Stimulated activated CD8-positive, alpha-beta memory T cell treated with anti-CD3 and anti-CD28 coated beads, Interleukin-2, amount 100 ng/mL, for 48 hours (primary cell): ENCODE measurements at regions not wholly inside any gene's neighbourhood (a gene's known extent, or its start where the extent isn't known, plus 50 kb on each side); places are given as distances from the start of the nearest gene placed in this dataset.
"Not testable (repeated sequence)": the region's sequence is repeated elsewhere in the genome, so short reads cannot be mapped to it uniquely, and the experiment has no call there.

Experiments used
- DNase-seq, 2 donors: peaks; one replicate each; pipeline ENCODE4 v3.0.0-alpha.2; 2020; ENCODE audit warnings: low read depth in 2 of 2

DNA sequence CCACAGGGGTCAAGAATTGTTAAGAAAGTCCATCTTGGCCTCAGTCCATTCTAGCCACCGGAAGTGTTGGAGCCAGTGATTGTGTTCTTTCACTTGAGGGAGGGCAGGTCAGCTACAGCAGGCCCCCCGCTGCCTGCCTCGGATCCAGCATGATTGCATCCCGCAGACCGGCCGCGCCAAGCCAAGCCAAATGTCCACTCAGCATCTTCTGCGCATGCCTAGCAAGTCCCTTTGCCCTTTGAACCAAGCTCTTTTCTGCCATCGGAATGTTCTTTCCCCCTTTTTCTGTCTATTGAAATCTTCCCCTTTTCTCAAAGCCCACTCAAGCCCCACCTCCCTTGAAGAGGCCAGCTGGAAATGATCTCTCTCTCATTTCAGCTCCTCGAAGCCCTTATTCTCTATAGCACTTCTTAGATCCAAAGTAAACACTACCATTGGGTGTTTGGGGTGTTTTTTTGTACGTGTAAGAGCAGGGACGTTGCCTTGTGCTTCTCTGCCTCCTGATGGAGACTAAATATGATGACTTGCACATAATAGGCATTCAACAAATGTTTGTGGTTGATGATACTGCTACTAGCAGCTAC lies 147.8 kb upstream of the BCOR start:
- DNase-seq = no peak

GRCh38 chrX:40244980-40245379 lies 147.2 kb upstream of the BCOR start:
- no peak for DNase-seq

DNA sequence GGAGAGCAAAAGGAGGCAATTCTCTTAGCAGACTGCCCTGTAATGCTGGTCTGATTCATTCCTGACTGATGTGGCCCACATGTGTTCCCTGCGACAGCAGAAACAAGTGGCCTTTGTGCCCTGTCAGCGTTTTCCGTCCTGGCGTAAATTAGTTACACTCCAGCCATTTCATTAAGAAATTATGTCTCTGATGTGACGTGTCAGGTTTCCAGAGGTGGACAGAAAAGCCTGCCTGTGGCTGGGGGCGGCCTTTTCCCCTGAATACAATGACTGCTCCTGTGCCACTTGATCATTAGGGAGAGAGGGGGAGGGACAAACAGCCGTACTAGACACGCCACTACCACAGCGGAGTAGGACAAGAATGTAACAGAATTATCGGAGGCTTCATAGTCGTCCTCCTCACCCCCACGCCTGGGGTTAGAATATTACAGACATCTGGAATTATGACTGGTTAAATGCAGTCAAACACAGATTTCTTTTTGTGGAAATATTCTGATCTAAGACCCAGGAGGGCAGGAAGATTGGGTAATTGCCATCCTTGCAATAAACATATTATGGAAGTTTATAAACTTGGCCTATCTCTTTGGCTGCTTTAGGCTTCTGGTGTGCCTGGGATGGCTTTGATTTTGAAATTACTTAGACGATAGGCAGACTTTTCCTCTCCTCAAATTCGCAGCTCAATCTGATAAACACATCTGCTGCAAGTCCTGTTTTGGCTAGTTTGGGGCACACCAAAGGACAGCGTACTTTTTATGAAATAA lies 146.2 kb upstream of the BCOR start:
- DNase-seq = no peak

GRCh38 chrX:40240844-40241243 lies 143.1 kb upstream of the BCOR start:
- no peak for DNase-seq

DNA sequence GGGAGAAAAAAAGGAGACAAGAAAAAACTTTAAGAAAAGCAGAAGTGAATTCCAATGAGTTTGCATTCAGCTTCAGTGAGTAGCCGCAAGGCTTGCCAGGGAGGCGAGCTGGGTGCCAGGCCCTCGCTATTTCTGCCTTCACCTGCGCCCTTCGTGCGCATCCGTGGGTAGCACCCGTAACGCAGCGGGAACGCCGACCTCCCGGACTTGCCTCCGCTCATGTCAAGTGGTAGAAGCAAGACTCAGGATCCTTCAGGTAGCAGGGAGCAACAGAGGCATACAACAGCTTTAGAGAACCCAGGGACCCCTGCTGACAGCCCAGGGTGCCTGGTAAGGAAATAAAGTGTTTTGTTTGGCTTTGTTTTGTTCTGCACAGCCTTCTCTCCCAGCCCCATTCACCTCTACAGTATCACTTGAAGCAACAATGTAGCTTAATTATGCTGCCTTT lies 140.0 kb upstream of the BCOR start:
- no peak for DNase-seq

DNA sequence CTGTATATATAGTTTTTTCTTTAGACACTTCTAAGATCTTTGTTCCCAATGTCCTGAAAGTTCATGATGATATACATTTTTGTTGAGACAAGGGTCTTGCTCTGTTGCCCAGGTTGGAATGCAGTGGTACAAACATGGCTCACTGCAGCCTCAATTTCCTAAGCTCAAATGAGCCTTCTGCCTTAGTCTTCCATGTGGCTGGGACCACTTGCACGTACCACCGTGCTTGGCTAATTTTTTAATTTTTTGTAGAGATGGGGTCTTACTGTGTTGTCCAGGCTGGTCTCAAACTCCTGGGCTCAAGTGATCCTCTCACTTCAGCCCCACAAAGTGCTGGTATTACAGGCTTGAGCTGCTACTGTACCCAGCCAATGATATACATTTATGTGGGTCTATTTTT lies 132.9 kb upstream of the BCOR start:
- DNase-seq = no peak

GRCh38 chrX:40227125-40227524 lies 129.4 kb upstream of the BCOR start:
- no peak for DNase-seq

DNA sequence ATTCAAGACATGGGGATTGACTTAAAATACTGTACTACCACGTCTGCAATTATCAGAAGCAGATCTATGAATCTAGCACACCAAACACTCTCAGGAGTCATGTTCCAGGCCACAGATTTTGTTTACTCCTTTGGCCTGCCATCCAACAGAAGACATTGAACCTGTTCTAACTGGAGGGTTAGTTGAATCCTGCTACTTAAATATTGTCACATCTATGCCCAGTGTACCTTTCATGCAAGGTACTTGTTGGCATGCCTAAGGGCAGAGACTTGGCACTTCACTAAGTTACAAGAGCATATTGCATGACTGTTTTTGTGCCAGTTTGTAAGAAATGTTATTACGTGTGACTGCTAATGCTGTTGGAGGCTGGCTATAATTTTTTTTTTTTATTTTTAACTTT lies 126.9 kb upstream of the BCOR start:
- no peak for DNase-seq

DNA sequence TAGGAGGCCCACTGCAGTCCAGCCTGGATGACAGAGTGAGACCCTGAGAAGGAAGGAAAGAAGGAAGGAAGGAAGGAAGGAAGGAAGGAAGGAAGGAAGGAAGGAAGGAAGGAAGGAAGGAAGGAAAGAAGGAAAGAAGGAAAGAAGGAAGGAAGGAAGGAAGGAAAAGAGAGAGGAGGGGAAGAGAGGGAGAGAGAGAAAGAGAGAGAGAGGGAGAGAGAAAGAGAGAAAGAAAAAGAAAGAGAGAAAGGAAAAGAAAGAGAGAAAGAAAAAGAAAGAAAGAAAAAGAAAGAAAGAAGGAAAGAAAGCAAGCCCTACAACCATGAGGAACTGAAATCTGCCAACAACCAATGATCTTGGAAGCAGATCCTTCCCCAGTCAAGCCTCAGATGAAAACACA lies 124.9 kb upstream of the BCOR start:
- not testable (repeated sequence) for DNase-seq

DNA sequence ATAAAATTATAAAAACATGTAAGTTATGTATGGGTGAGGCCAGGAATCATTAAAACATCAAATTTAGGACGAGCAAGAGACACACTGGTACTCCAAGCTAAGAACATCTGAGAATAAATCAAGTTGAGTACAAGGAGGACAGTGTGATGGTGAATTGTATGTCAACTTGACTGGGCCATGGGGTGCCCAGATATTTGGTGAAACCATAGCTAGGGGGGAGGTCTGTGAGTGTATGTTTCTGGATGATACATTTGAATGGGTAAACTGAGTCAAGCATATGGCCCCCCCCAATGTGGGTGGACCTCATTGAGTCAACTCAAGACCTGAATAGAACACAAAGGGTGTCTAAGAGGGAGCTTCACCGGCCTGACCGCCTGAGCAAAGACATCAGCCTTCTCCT lies 115.3 kb upstream of the BCOR start:
- DNase-seq = no peak

- no peak for DNase-seq
Observed at GRCh38 chrX:40209951-40210617, 112.3 kb upstream of the BCOR start.

DNA sequence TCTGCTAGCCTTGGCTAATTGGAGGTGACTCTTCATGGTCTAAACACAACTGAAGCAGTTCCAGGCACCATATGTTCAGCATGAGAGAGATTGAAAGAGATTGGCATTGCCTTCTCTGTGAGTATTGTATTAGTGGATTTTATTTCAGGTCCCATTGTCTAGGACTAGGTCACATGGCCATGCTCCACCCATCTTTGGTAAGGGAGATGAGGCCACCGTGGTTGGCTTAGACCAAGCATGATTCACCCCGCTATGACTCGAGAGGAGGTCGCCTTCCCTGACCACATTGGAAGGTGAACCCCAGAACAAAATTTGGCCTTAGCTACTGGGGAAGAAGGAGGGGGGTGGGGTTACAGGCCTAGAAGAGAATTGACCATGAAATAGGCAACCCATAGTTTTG lies 109.9 kb upstream of the BCOR start:
- peak in 1 of 2 donors; percentile 5 for DNase-seq

- DNase-seq = no peak
Observed at GRCh38 chrX:40205471-40205870, 107.7 kb upstream of the BCOR start.

DNA sequence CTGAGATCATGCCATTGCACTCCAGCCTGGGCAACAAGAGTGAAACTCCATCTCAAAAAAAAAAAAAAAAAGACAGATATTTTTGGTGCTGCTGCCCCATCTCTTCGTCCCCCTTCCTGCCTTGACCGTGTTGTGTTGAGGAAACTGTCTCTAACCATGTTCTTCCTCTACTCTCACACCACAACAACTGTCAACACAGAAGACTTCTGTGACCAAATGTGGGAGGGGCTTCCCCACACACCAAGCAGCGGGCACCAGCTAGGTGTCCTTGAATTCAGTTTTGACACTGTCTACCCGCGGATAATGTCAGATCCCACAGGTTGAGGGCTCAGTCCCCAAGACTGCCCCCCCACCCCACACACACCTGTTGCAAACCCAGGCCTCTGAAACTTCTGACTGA lies 104.7 kb upstream of the BCOR start:
- DNase-seq = no peak

DNA sequence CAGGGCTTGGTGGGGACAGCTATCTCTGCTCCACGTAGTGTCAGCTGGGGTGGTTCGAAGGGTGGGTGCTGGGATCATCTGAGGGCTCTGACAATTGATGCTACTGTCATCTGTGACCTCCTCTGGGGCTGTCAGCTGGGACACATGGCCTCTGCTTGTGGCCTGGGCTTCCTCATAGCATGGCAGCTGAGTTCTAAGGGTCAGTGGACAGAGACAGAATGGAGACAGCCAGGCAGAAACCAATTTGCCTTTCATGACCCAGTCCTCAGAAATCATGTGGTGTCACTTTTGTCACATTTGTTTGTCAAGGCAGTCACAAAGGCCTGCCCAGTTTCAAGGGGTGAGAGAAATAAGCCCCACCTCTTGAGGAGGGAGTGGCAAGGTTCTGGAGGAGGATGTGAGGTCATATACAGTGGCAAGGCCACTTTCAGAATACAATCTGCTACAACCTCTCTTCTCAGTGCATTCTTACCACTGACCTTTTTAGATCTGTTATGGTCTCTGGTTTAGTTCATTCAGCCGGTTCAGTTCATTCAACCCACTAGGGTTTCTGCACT lies 103.6 kb upstream of the BCOR start:
- DNase-seq = no peak

- no peak for DNase-seq
Observed at GRCh38 chrX:40199704-40200103, 101.9 kb upstream of the BCOR start.

- DNase-seq = no peak
Observed at GRCh38 chrX:40197071-40197470, 99.3 kb upstream of the BCOR start.

- DNase-seq = no peak
Observed at GRCh38 chrX:40195368-40195767, 97.6 kb upstream of the BCOR start.

GRCh38 chrX:40192196-40192595 lies 94.4 kb upstream of the BCOR start:
- no peak for DNase-seq

GRCh38 chrX:40189637-40190036 lies 91.9 kb upstream of the BCOR start:
- DNase-seq = no peak

- DNase-seq = no peak
Observed at GRCh38 chrX:40188573-40189417, 91.0 kb upstream of the BCOR start.

DNA sequence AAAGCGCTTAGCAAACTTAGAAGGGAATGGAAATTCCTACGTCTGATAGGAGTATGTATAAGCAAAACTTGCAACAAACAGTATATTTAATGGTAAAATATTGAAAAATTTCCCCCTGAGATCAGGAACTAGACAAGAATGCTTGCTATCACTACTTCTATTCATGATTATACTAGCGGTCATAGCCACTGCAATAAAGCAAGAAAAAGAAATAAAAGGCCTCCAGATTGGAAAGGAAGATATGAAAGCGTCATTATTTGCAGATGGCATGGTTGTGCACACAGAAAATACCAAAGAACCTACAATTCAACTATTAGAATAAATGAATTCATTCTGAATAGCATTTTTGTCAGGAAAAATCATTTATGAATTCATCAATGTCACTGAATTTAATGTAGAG lies 87.2 kb upstream of the BCOR start:
- DNase-seq = no peak
